HepG2 (cell line): ENCODE measurements at regions not wholly inside any gene's neighbourhood (a gene's known extent, or its start where the extent isn't known, plus 50 kb on each side); places are given as distances from the start of the nearest gene placed in this dataset.

Experiments
- ATF7 ChIP-seq, 2 experiments: fragments of 450-650 bp in 1 of 2; sonication (generic) in 1 of 2; formaldehyde crosslinking in 1 of 2; IDR thresholded peaks; 2 replicates each; pipeline versions ENCODE4 v1.4.0 to v1.6.1; 2016 to 2020; ENCODE audit warnings: antibody characterized with exemption in 1 of 2, mild to moderate bottlenecking in 1 of 2, missing genetic modification reagents in 1 of 2
- FIP1L1 ChIP-seq: fragments of 200-400 bp; formaldehyde crosslinking; IDR thresholded peaks from 2 replicates; pipeline ENCODE4 v1.6.1; 2018; ENCODE audit warnings: low read depth, mild to moderate bottlenecking, low read length, moderate library complexity, borderline replicate concordance; ENCODE audit not compliant: insufficient read depth
- HNF4A ChIP-seq: sonication (generic); formaldehyde crosslinking; IDR thresholded peaks from 2 replicates; pipeline ENCODE4 v1.4.0; 2020; ENCODE audit warnings: missing genetic modification reagents
- JUN ChIP-seq: sonication (generic); formaldehyde crosslinking; IDR thresholded peaks from 2 replicates; pipeline ENCODE4 v1.4.0; 2020; ENCODE audit warnings: mild to moderate bottlenecking, missing genetic modification reagents
- NBN ChIP-seq: fragments of 450-650 bp; conservative IDR thresholded peaks from 2 replicates; pipeline ENCODE4 v1.6.1; 2017
- PRDM15 ChIP-seq: sonication (generic); formaldehyde crosslinking; IDR thresholded peaks from 2 replicates; pipeline ENCODE4 v1.4.0; 2020; ENCODE audit warnings: missing genetic modification reagents
- RAD21 ChIP-seq: fragments of 450-650 bp; formaldehyde crosslinking; IDR thresholded peaks from 2 replicates; pipeline ENCODE4 v1.5.0; 2020; ENCODE audit warnings: mild to moderate bottlenecking
- RARA ChIP-seq: IDR thresholded peaks from 2 replicates; pipeline ENCODE4 v1.6.1; 2016; ENCODE audit warnings: missing genetic modification reagents, missing compliant biosample characterization
- RARG ChIP-seq: sonication (generic); formaldehyde crosslinking; IDR thresholded peaks from 2 replicates; pipeline ENCODE4 v1.4.0; 2020; ENCODE audit warnings: low read depth, mild to moderate bottlenecking, missing genetic modification reagents
- SIX4 ChIP-seq: sonication (generic); formaldehyde crosslinking; IDR thresholded peaks from 2 replicates; pipeline ENCODE4 v1.4.0; 2020; ENCODE audit warnings: missing genetic modification reagents
- TOE1 ChIP-seq: sonication (generic); formaldehyde crosslinking; IDR thresholded peaks from 2 replicates; pipeline ENCODE4 v1.4.0; 2020; ENCODE audit warnings: mild to moderate bottlenecking, missing genetic modification reagents
- ZBTB1 ChIP-seq: sonication (generic); formaldehyde crosslinking; IDR thresholded peaks from 2 replicates; pipeline ENCODE4 v1.4.0; 2020; ENCODE audit warnings: missing genetic modification reagents, borderline replicate concordance
- ZBTB3 ChIP-seq: sonication (generic); formaldehyde crosslinking; IDR thresholded peaks from 2 replicates; pipeline ENCODE4 v1.4.0; 2020; ENCODE audit warnings: low read depth, mild to moderate bottlenecking, moderate library complexity, missing genetic modification reagents, borderline replicate concordance
- ZBTB37 ChIP-seq: sonication (generic); formaldehyde crosslinking; IDR thresholded peaks from 2 replicates; pipeline ENCODE4 v1.4.0; 2020; ENCODE audit warnings: mild to moderate bottlenecking, missing genetic modification reagents
- ZBTB49 ChIP-seq: sonication (generic); formaldehyde crosslinking; IDR thresholded peaks from 2 replicates; pipeline ENCODE4 v1.4.0; 2020; ENCODE audit warnings: missing genetic modification reagents, borderline replicate concordance
- ZFP1 ChIP-seq: IDR thresholded peaks from 2 replicates; pipeline ENCODE4 v1.6.1; 2016
- ZNF280D ChIP-seq: sonication (generic); formaldehyde crosslinking; IDR thresholded peaks from 2 replicates; pipeline ENCODE4 v1.5.1; 2020; ENCODE audit warnings: mild to moderate bottlenecking, missing genetic modification reagents
- ZNF883 ChIP-seq: sonication (generic); formaldehyde crosslinking; IDR thresholded peaks from 2 replicates; pipeline ENCODE4 v1.5.1; 2020; ENCODE audit warnings: mild to moderate bottlenecking, missing genetic modification reagents; ENCODE audit errors: not compliant biosample characterization
- ZZZ3 ChIP-seq: sonication (generic); formaldehyde crosslinking; IDR thresholded peaks from 2 replicates; pipeline ENCODE4 v1.4.0; 2020; ENCODE audit warnings: missing genetic modification reagents, mild to moderate bottlenecking, borderline replicate concordance

GRCh38 chr13:22848539-22849052 lies 332.2 kb upstream of the SGCG start (continued):
- peak; percentile 69; the same call in 1 of the 2 replicates for TF ChIP-seq PRDM15 (CRISPR knock-in tag)
- no peak for TF ChIP-seq FIP1L1
- TF ChIP-seq ZBTB1 (CRISPR knock-in tag) = no peak
- no peak for TF ChIP-seq ZFP1
- no peak for TF ChIP-seq ZBTB3 (CRISPR knock-in tag)
- 0 out of 2 replicates have a peak, but pooled peaks have one; percentile 21 for TF ChIP-seq SIX4 (CRISPR knock-in tag)
- no peak; the same call in 1 of the 2 replicates for TF ChIP-seq RAD21
- TF ChIP-seq ZZZ3 = no peak; the same call in 1 of the 2 replicates
- TF ChIP-seq ZBTB49 (CRISPR knock-in tag) = no peak
- TF ChIP-seq RARG (CRISPR knock-in tag) = no peak
- TF ChIP-seq ZNF883 (CRISPR knock-in tag) = no peak
- no peak for TF ChIP-seq RARA (CRISPR knock-in tag)
- no peak for TF ChIP-seq JUN (CRISPR knock-in tag)
- TF ChIP-seq ATF7 (IDR thresholded peaks at IDR 0.05) = no peak
- no peak for TF ChIP-seq ATF7 (CRISPR knock-in tag; IDR thresholded peaks at IDR 0.05)
- peak; percentile 77 for TF ChIP-seq ZNF280D (CRISPR knock-in tag)
- TF ChIP-seq NBN = no peak
- no peak for TF ChIP-seq ZBTB37
- no peak for TF ChIP-seq TOE1
- TF ChIP-seq HNF4A = peak; percentile 58
